ENCODE measurements at regions not wholly inside any gene's neighbourhood (a gene's known extent, or its start where the extent isn't known, plus 50 kb on each side); places are given as distances from the start of the nearest gene placed in this dataset.
"Not testable (repeated sequence)": the region's sequence is repeated elsewhere in the genome, so short reads cannot be mapped to it uniquely, and the experiment has no call there.

GRCh38 chr3:130800829-130801228 lies 54.2 kb upstream of the PIK3R4 start:
- DNase-seq = no peak

GRCh38 chr3:130801473-130801872 lies 54.8 kb upstream of the PIK3R4 start:
- DNase-seq = no peak

GRCh38 chr3:130811557-130811956 lies 64.9 kb upstream of the PIK3R4 start:
- DNase-seq = no peak

- no peak for DNase-seq
Measured at GRCh38 chr3:130814691-130815472, 68.3 kb upstream of the PIK3R4 start.

DNA sequence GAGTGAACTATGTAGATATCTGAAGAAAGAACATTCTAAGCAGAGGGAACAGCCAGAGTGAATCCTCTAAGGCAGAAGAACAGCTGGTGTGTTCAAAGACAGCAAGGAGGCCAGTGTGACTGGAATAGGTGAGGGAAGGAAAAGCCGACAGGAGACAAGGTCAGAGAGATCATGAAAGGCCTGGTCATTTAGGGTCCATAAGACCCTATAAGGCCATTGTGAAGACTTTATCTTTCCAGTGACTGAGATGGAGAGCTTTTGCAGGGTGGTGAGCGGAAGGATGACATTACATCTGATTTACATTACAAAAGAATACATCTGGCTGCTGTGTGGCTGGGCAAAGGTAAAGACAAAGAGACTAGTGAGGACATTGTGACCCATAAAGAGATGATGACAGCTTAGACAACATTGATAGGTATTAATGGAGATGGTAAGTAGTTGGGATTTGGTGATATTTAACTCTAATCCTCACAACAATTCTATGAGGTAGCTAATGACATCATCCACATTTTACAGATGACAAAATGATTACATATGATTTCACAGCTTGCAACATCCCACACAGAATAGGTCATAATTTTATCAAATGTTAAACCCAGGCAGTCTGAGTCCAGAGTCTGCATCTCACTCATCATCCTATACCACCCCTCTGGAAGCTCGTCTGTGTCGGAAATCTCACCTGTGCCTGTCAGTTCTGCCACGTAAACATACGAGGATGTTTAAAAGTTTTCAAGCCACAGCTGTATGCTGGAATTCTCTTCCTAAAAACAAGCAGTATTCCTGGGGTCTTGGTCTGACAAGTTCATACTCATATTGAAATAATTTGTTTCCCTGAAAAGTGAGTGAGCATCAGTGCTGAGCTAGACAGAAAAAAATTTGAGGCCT lies 70.2 kb upstream of the PIK3R4 start:
- no peak for DNase-seq

- DNase-seq = not testable (repeated sequence)
Measured at GRCh38 chr3:130818066-130818465, 71.4 kb upstream of the PIK3R4 start.

- no peak for DNase-seq
Measured at GRCh38 chr3:130820976-130821375, 72.9 kb upstream of the ATP2C1 start.

- no peak for DNase-seq
Measured at GRCh38 chr3:130821806-130822205, 72.1 kb upstream of the ATP2C1 start.

GRCh38 chr3:130823241-130823884 lies 70.5 kb upstream of the ATP2C1 start:
- no peak for DNase-seq

DNA sequence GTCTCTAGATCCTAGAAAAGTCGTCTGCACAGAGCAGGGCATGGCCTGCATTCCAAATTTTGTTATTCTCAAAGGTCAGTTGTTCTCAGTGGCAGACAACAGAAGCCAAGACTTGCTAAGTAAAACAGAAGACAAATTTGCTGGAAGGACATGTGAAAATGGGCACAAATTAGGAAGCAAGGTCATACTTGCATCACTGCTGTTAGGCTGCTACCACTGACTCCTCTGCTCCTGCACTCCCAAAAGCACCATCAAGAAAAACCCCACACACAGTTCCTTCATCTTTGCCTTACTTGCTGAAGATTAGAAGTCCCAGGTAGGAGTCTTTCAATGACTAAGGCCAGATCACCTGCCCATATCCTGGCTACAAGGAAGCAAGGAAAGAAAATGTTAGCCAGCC lies 69.9 kb upstream of the ATP2C1 start:
- DNase-seq = no peak

GRCh38 chr3:130825762-130826299 lies 68.1 kb upstream of the ATP2C1 start:
- DNase-seq = no peak

DNA sequence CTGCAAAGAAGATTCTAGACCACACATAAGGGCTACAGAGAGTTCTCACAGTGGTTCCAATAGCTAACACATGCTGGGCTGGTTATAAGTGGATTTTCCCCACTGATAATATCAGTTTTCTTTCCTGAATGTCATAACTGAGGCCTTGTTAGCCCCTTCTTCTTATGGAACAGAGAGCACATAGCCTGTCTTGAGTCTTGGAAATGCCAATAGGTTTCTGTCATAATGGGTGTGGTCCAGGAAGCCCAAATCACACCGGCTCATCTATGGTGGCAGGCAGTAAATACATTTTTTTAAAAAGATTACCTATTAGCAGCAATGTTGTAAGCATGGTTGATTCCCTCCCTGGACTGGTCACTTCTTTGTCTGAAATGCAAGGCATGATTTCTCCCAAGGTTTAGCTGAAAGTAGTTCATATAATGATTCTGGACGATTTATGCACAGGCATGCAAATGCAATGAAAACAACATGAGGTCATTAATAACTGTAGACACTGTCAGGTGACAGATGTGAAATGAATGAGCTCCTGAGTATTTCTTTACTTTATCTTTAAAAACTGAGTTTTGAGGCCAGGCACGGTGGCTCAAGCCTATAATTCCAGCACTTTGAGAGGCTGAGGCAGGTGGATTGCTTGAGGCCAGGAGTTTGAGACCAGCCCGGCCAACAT lies 67.2 kb upstream of the ATP2C1 start:
- DNase-seq = no peak

- no peak for DNase-seq
Measured at GRCh38 chr3:130827486-130827885, 66.4 kb upstream of the ATP2C1 start.

DNA sequence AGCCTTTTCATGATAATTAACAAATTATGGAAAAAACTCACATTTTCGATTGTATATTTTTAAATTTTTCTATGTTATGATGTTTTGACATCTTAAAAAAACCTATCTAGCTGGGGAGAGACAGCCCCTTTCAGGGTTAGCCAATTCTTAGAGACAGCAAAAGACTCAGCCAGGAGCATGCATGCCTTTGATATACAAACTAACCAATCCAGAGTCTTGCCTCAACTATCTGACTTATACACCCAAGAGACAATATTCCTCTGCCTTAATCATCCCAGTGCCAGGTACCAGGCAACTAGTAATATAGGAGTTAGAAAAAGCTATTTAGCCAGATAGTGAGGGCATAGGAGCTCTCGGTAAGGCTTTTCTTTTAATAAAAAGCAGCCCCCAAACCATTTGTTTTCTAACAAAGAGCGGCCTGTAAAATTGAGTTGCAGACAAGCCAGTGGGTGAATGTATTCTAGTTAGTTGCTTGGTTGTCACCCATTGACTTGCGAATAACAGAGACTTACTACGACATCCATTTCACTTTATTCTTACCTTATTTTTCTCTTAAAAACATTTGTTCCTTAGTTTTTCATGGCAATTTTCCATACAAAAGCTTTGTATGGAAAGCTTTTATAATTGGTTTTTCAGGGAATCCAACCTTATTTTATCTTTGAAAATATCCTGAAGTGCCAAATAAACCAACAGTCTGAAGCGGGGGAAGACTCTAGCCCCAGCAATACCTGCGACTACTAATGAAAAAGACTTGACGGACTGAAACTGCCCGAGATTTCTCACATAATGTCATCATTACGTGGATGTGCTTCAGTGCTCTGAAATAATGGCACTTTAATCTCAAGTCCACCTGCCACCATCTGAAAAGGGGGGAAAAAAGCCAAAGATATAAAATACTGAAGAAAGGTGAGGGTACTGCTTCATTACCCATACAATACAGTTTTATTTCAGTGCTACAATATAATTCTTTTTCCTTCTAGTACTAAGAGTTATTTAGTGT lies 64.6 kb upstream of the ATP2C1 start:
- no peak for DNase-seq

DNA sequence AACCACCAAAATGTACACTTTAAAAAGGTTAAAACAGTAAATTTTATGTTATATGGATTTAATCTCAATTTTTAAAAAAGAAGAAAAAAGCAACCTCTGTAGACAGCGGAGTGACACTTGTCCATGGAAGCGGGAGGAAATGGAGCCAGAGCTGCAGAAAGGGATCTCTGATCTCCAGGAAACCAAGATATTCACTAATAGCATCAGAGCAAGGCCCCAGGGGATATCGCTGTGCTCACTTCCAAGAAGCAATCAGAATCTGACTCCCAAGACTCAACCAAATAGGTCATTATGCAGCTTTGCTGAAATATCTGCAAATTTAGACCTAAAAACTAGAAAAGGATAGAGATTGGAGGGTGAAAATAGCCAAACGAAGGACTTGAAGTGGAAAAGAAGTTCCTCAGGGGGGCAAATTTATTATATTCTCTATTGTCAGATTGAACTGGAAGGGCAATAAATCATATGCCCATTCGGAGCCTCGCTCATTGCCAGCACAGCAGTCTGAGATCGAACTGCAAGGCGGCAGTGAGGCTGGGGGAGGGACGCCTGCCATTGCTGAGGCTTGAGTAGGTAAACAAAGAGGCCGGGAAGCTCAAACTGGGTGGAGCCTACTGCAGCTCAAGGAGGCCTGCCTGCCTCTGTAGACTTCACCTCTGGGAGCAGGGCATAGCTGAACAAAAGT lies 62.0 kb upstream of the ATP2C1 start:
- peak; percentile 6 for DNase-seq

DNA sequence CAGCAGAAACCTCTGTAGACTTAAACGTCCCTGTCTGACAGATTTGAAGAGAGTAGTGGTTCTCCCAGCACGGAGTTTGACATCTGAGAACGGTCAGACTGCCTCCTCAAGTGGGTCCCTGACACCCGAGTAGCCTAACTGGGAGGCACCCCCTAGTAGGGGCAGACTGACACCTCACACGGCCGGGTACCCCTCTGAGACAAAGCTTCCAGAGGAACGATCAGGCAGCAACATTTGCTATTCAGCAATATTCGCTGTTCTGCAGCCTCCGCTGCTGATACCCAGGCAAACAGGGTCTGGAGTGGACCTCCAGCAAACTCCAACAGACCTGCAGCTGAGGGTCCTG lies 61.5 kb upstream of the ATP2C1 start:
- DNase-seq = not testable (repeated sequence)

- DNase-seq = no peak
Measured at GRCh38 chr3:130834476-130834875, 59.4 kb upstream of the ATP2C1 start.

- DNase-seq = no peak
Measured at GRCh38 chr3:130835483-130835882, 58.4 kb upstream of the ATP2C1 start.

- no peak for DNase-seq
Measured at GRCh38 chr3:130838898-130839600, 54.8 kb upstream of the ATP2C1 start.

DNA sequence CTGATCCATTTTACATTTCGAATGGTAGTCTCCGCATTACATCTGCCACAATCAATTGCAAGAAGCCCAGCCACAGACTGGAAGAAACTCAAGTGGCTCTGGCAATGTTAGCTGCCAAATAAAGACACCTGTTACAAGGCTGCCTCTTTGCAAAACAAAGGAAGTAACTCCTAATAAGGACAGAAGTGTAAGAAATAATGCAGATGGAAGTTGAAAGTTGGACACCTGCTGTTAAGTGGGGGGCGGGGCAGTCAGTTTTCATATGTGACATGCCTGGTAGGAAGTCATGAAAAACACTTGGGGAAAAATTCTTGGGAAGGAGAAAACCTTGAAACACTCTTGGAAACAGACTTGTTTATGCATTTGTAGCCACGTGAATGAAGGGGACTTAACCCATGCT lies 54.1 kb upstream of the ATP2C1 start:
- no peak for DNase-seq

Measured in NCI-H82 (cell line).